CD4-positive, CD25-positive, alpha-beta regulatory T cell (primary cell): ENCODE measurements at regions not wholly inside any gene's neighbourhood (a gene's known extent, or its start where the extent isn't known, plus 50 kb on each side); places are given as distances from the start of the nearest gene placed in this dataset.

Experiments
- ATAC-seq, 2 donors: fragments of 150-1000 bp; cut with Tn5 transposase; one replicate each; pipeline ENCODE4 v1.10.0; 2021; ENCODE audit warnings: low read depth in 2 of 2, moderate number of reproducible peaks in 2 of 2, moderate library complexity in 1 of 2
- DNase-seq, 3 donors: peaks; one replicate each; pipeline versions ENCODE4 v3.0.0 to v3.0.0-alpha.2; 2012 to 2022; ENCODE audit warnings: mixed read lengths in 1 of 3
- H3K27ac ChIP-seq: one replicate; pipeline ENCODE4 v1.7.0; 2013; ENCODE audit warnings: mild to moderate bottlenecking, low read length; ENCODE audit not compliant: insufficient read depth, poor library complexity, severe bottlenecking
- H3K27me3 ChIP-seq: one replicate; pipeline ENCODE4 v1.7.0; 2013; ENCODE audit warnings: low read length; ENCODE audit not compliant: control insufficient read depth, insufficient read depth
- H3K36me3 ChIP-seq: one replicate; pipeline ENCODE4 v1.7.0; 2013; ENCODE audit warnings: mild to moderate bottlenecking, low read length, moderate library complexity; ENCODE audit not compliant: control insufficient read depth, insufficient read depth
- H3K4me1 ChIP-seq: 2 replicates; pipeline ENCODE4 v1.7.0; 2013; ENCODE audit warnings: mild to moderate bottlenecking, low read length; ENCODE audit not compliant: insufficient read depth, control insufficient read depth, poor library complexity, severe bottlenecking
- H3K4me3 ChIP-seq: one replicate; pipeline ENCODE4 v1.7.0; 2013; ENCODE audit warnings: low read depth, mild to moderate bottlenecking, low read length, moderate library complexity
- H3K9me3 ChIP-seq, 2 experiments: 1 replicate in 1 of 2; 2 replicates in 1 of 2; pipeline ENCODE4 v1.7.0; 2013; ENCODE audit warnings: low read length in 2 of 2, mild to moderate bottlenecking in 1 of 2, moderate library complexity in 1 of 2; ENCODE audit not compliant: control insufficient read depth in 2 of 2
- H3K27ac Mint-ChIP-seq, 3 donors: one replicate each; pipeline ENCODE4 v1.8.0; 2020 to 2022; ENCODE audit warnings: mild to moderate bottlenecking in 3 of 3, mixed read lengths in 3 of 3, moderate library complexity in 2 of 3
- H3K27me3 Mint-ChIP-seq: one replicate; pipeline ENCODE4 v1.8.0; 2022; ENCODE audit warnings: mild to moderate bottlenecking, mixed read lengths
- H3K36me3 Mint-ChIP-seq: one replicate; pipeline ENCODE4 v1.8.0; 2020; ENCODE audit warnings: mixed read lengths
- H3K4me1 Mint-ChIP-seq, 4 donors: one replicate each; pipeline ENCODE4 v1.8.0; 2020 to 2022; ENCODE audit warnings: mixed read lengths in 4 of 4, mild to moderate bottlenecking in 1 of 4
- H3K4me3 Mint-ChIP-seq, 4 donors: one replicate each; pipeline ENCODE4 v1.8.0; 2020 to 2022; ENCODE audit warnings: mild to moderate bottlenecking in 4 of 4, mixed read lengths in 4 of 4, moderate library complexity in 3 of 4
- H3K9me3 Mint-ChIP-seq, 7 donors: one replicate each; pipeline ENCODE4 v1.8.0; 2020 to 2022; ENCODE audit warnings: mixed read lengths in 7 of 7, mild to moderate bottlenecking in 3 of 7, moderate library complexity in 2 of 7

GRCh38 chr3:146331967-146332366, 81.1 kb upstream of the PLSCR4 start:
- Mint-ChIP-seq H3K4me3 (no peak overlapping the region), H3K27ac (no peak overlapping the region)

GRCh38 chr3:146326875-146327543, 76.1 kb upstream of the PLSCR4 start:
- Histone ChIP-seq H3K9me3 (no peaks in the 10 kb centered on the region), H3K27me3 (no peaks in the 10 kb centered on the region), H3K36me3 (no peaks in the 10 kb centered on the region), H3K4me3 (no peak overlapping the region), H3K4me1 (no peaks in the 10 kb centered on the region), H3K27ac (no peak overlapping the region)
- Mint-ChIP-seq H3K9me3 (peaks cover 0 to 7% (median 2%) of the 10 kb centered on the region in 7 donors), H3K36me3 (no peaks in the 10 kb centered on the region), H3K27me3 (no peaks in the 10 kb centered on the region), H3K4me1 (no peaks in the 10 kb centered on the region), H3K27ac (no peak overlapping the region), H3K4me3 (no peak overlapping the region)
- DNase-seq (peak in 1 of 3 donors; percentile 2), ATAC-seq (no peak)

More at GRCh38 chr3:146331967-146332366, 81.1 kb upstream of the PLSCR4 start:
- Histone ChIP-seq H3K27me3 (no peaks in the 10 kb centered on the region), H3K9me3 (no peaks in the 10 kb centered on the region), H3K4me1 (no peaks in the 10 kb centered on the region), H3K4me3 (no peak overlapping the region), H3K27ac (no peak overlapping the region), H3K36me3 (no peaks in the 10 kb centered on the region)
- peaks cover 0 to 2% (median 0%) of the 10 kb centered on the region in 7 donors for H3K9me3 Mint-ChIP-seq
- H3K4me1 Mint-ChIP-seq, result no peaks in the 10 kb centered on the region
- no peak for ATAC-seq
- no peak for DNase-seq
- no peaks in the 10 kb centered on the region for H3K36me3 Mint-ChIP-seq
- H3K27me3 Mint-ChIP-seq, result no peaks in the 10 kb centered on the region

- Mint-ChIP-seq H3K27me3 (no peaks in the 10 kb centered on the region), H3K9me3 (peaks cover 0 to 9% (median 2%) of the 10 kb centered on the region in 7 donors), H3K36me3 (no peaks in the 10 kb centered on the region), H3K4me3 (no peak overlapping the region), H3K4me1 (no peaks in the 10 kb centered on the region), H3K27ac (no peak overlapping the region)
- ATAC-seq, result no peak
- H3K36me3 ChIP-seq, result no peaks in the 10 kb centered on the region
- no peaks in the 10 kb centered on the region for H3K9me3 ChIP-seq
- H3K27ac ChIP-seq, result no peak overlapping the region
- H3K27me3 ChIP-seq, result no peaks in the 10 kb centered on the region
- H3K4me1 ChIP-seq, result no peaks in the 10 kb centered on the region
- DNase-seq, result no peak
- no peak overlapping the region for H3K4me3 ChIP-seq
Observed at GRCh38 chr3:146325170-146325569, 74.3 kb upstream of the PLSCR4 start.

DNA sequence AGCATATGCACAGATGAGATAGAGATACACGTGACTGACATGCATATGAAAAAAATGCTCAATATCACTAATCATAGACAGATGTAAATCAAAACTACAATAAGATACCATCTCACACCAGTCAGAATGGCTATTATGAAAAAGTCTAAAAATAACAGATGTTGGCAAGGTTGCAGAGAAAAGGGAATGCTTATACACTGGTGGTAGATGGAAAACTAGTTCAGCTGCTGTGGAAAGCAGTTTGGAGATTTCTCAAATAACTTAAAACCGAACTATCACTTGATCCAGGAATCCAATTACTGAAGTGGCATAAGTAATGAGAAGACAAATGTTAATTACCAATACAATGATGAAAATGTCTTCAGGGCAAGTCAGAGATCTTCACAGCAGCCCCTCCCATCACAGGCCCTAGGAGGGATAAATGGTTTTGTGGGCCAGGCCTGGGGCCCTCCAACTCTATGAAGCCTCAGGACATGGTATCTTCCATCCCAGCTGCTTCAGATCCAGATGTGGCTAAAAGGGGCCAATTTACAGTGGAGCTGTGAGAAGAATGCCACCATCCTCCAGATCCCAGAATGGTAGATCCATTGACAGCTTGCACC, 71.4 kb upstream of the PLSCR4 start:
- Histone ChIP-seq H3K4me3 (no peak overlapping the region), H3K9me3 (no peaks in the 10 kb centered on the region), H3K36me3 (no peaks in the 10 kb centered on the region), H3K27me3 (no peaks in the 10 kb centered on the region), H3K4me1 (no peaks in the 10 kb centered on the region), H3K27ac (no peak overlapping the region)
- H3K4me3 Mint-ChIP-seq, result no peak overlapping the region
- no peaks in the 10 kb centered on the region for H3K27me3 Mint-ChIP-seq
- H3K9me3 Mint-ChIP-seq, result peaks cover 0 to 9% (median 2%) of the 10 kb centered on the region in 7 donors
- H3K4me1 Mint-ChIP-seq, result no peaks in the 10 kb centered on the region
- ATAC-seq (no peak), DNase-seq (no peak)
- no peaks in the 10 kb centered on the region for H3K36me3 Mint-ChIP-seq
- no peak overlapping the region for H3K27ac Mint-ChIP-seq

GRCh38 chr3:146314871-146315270, 64.0 kb upstream of the PLSCR4 start:
- no peak for ATAC-seq
- no peaks in the 10 kb centered on the region for H3K36me3 Mint-ChIP-seq
- no peaks in the 10 kb centered on the region for H3K4me1 ChIP-seq
- H3K9me3 Mint-ChIP-seq, result peaks cover 0 to 7% (median 2%) of the 10 kb centered on the region in 7 donors
- H3K36me3 ChIP-seq, result no peaks in the 10 kb centered on the region
- DNase-seq, result no peak
- no peak overlapping the region for H3K4me3 Mint-ChIP-seq
- H3K9me3 ChIP-seq, result no peaks in the 10 kb centered on the region
- no peaks in the 10 kb centered on the region for H3K4me1 Mint-ChIP-seq
- no peaks in the 10 kb centered on the region for H3K27me3 Mint-ChIP-seq
- no peaks in the 10 kb centered on the region for H3K27me3 ChIP-seq
- no peak overlapping the region for H3K27ac ChIP-seq
- H3K27ac Mint-ChIP-seq, result no peak overlapping the region
- no peak overlapping the region for H3K4me3 ChIP-seq

DNA sequence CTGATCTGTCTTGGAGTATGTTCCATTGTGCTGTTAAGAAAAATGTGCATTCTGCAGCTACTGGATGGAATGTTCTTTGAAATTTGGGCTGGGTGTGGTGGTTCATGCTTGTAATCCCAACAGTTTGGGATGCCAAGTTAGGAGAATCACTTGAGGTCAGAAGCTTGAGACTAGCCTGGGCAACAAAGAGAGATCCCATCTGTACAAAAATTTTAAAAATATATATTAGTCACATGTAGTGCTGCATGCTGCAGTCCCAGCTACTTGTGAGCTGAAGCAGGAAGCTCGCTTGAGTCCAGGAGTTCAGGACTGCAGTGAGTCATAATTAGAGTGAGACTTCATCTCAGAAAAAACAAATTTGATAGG, 62.8 kb upstream of the PLSCR4 start:
- no peak for ATAC-seq
- Histone ChIP-seq H3K36me3 (no peaks in the 10 kb centered on the region), H3K4me1 (no peaks in the 10 kb centered on the region), H3K9me3 (no peaks in the 10 kb centered on the region), H3K27me3 (no peaks in the 10 kb centered on the region), H3K4me3 (no peak overlapping the region), H3K27ac (no peak overlapping the region)
- no peaks in the 10 kb centered on the region for H3K27me3 Mint-ChIP-seq
- H3K27ac Mint-ChIP-seq, result no peak overlapping the region
- no peaks in the 10 kb centered on the region for H3K36me3 Mint-ChIP-seq
- peaks cover 0 to 7% (median 2%) of the 10 kb centered on the region in 7 donors for H3K9me3 Mint-ChIP-seq
- DNase-seq, result no peak
- no peak overlapping the region for H3K4me3 Mint-ChIP-seq
- H3K4me1 Mint-ChIP-seq, result no peaks in the 10 kb centered on the region

DNA sequence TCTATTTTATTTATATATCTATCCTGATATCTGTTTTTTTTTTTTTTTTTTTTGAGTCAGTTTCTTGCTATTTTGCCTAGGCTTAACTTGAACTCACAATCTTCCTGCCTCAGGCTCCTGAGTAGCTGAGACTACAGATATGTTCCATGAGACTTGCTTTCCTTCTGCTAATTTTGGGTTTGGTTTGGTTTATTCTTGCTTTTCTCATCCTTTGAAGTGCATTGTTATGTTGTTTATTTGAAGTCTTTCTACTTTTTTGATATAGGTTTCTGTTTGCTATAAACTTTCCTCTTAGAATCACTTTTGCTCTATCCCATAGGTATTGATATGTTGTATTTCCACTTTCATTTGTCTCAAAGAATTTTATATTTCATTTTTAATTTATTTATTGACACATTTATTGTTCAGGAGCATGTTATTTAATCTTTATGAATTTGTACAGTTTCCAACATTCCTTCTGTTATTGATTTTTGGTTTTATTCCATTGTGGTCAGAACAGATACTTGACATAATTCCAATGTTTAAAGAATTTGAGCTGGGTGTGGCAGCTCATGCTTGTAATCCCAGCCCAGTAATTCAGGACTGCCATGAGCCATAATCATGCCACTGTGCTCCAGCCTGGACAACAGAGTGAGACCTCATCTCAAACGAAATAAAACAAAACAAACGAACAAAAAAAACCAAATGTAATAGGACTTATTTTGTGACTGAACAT, 62.3 kb upstream of the PLSCR4 start:
- H3K4me1 ChIP-seq, result no peaks in the 10 kb centered on the region
- Mint-ChIP-seq H3K9me3 (peaks cover 0 to 7% (median 2%) of the 10 kb centered on the region in 7 donors), H3K27ac (no peak overlapping the region), H3K36me3 (no peaks in the 10 kb centered on the region), H3K27me3 (no peaks in the 10 kb centered on the region), H3K4me1 (no peaks in the 10 kb centered on the region), H3K4me3 (no peak overlapping the region)
- no peaks in the 10 kb centered on the region for H3K27me3 ChIP-seq
- no peak overlapping the region for H3K4me3 ChIP-seq
- H3K27ac ChIP-seq, result no peak overlapping the region
- no peaks in the 10 kb centered on the region for H3K9me3 ChIP-seq
- ATAC-seq (no peak), DNase-seq (no peak)
- no peaks in the 10 kb centered on the region for H3K36me3 ChIP-seq
